T-cell (primary cell): ENCODE measurements at regions not wholly inside any gene's neighbourhood (a gene's known extent, or its start where the extent isn't known, plus 50 kb on each side); places are given as distances from the start of the nearest gene placed in this dataset.

Experiments
- ATAC-seq, 4 experiments: fragments of 200-7000 bp in 3 of 4; fragments of 150-1000 bp in 1 of 4; cut with Tn5 transposase; replicated peaks in 1 of 4; 1 replicate in 3 of 4; 2 replicates in 1 of 4; pipeline ENCODE4 v1.10.0; 2021; ENCODE audit warnings: moderate library complexity in 3 of 4, mild to moderate bottlenecking in 2 of 4, moderate number of reproducible peaks in 1 of 4
- CTCF ChIA-PET, 2 donors: fragments of 300-600 bp; sonication (Branson Sonifier 250); formaldehyde crosslinking; loops; one replicate each; lab custom pipeline; 2022; ENCODE audit warnings: antibody characterized with exemption in 2 of 2; lab: Charles Lee
- POLR2A ChIA-PET, 2 donors: fragments of 300-600 bp; sonication (Branson Sonifier 250); formaldehyde crosslinking; loops; one replicate each; lab custom pipeline; 2022; ENCODE audit warnings: antibody characterized with exemption in 2 of 2; lab: Charles Lee
- DNase-seq, 35 experiments: peaks; one replicate each; pipeline versions ENCODE4 v3.0.0 to v3.0.0-alpha.2; 2013 to 2023
- H3K27ac ChIP-seq: one replicate; pipeline ENCODE4 v1.5.1; 2013; ENCODE audit warnings: low read length
- H3K27me3 ChIP-seq, 2 experiments: replicated peaks in 1 of 2; 1 replicate in 1 of 2; 2 replicates in 1 of 2; pipeline versions ENCODE4 v1.6.1 to v1.7.0; 2013; ENCODE audit warnings: low read length in 1 of 2, mixed read lengths in 1 of 2; ENCODE audit not compliant: control insufficient read depth in 2 of 2, insufficient read depth in 2 of 2; ENCODE audit errors: extremely low read depth in 1 of 2
- H3K36me3 ChIP-seq, 2 donors: 1 replicate in 1 of 2; 2 replicates in 1 of 2; pipeline versions ENCODE4 v1.6.1 to v1.7.0; 2013; ENCODE audit warnings: low read length in 1 of 2; ENCODE audit not compliant: control insufficient read depth in 2 of 2, insufficient read depth in 1 of 2; ENCODE audit errors: extremely low read depth in 1 of 2
- H3K4me1 ChIP-seq, 2 experiments: 1 replicate in 1 of 2; 2 replicates in 1 of 2; pipeline versions ENCODE4 v1.6.1 to v1.7.0; 2013; ENCODE audit warnings: low read length in 2 of 2, mixed read lengths in 1 of 2; ENCODE audit not compliant: insufficient read depth in 2 of 2, control insufficient read depth in 1 of 2; ENCODE audit errors: extremely low read depth in 1 of 2
- H3K4me3 ChIP-seq, 2 donors: 1 replicate in 1 of 2; 2 replicates in 1 of 2; pipeline versions ENCODE4 v1.5.1 to v1.7.0; 2013; ENCODE audit warnings: mild to moderate bottlenecking in 2 of 2, low read length in 1 of 2, moderate library complexity in 1 of 2; ENCODE audit not compliant: control insufficient read depth in 1 of 2; ENCODE audit errors: extremely low read depth in 1 of 2
- H3K9me3 ChIP-seq: 2 replicates; pipeline ENCODE4 v1.7.0; 2013
- H3K27ac Mint-ChIP-seq, 2 donors: one replicate each; pipeline ENCODE4 v1.8.0; 2020 to 2021; ENCODE audit warnings: mild to moderate bottlenecking in 2 of 2, mixed read lengths in 2 of 2
- H3K27me3 Mint-ChIP-seq, 2 donors: one replicate each; pipeline ENCODE4 v1.8.0; 2021 to 2022; ENCODE audit warnings: mixed read lengths in 2 of 2
- H3K36me3 Mint-ChIP-seq: one replicate; pipeline ENCODE4 v1.8.0; 2021; ENCODE audit warnings: mixed read lengths
- H3K4me1 Mint-ChIP-seq, 3 donors: one replicate each; pipeline ENCODE4 v1.8.0; 2020 to 2022; ENCODE audit warnings: mixed read lengths in 3 of 3, mild to moderate bottlenecking in 1 of 3
- H3K4me3 Mint-ChIP-seq, 3 donors: one replicate each; pipeline ENCODE4 v1.8.0; 2020 to 2022; ENCODE audit warnings: mild to moderate bottlenecking in 3 of 3, mixed read lengths in 3 of 3, moderate library complexity in 3 of 3
- H3K9me3 Mint-ChIP-seq, 3 donors: one replicate each; pipeline ENCODE4 v1.8.0; 2020 to 2022; ENCODE audit warnings: mixed read lengths in 3 of 3
- WGBS: methylation state at CpG from one replicate; pipeline ENCODE4 v1.1.5; 2013; ENCODE audit warnings: missing lambda C conversion rate; ENCODE audit not compliant: insufficient coverage; 5-methylcytosine and 5-hydroxymethylcytosine counted together

- no peak for ATAC-seq
- no peak overlapping the region for H3K27ac ChIP-seq
- POLR2A ChIA-PET, result no interaction called here
- Mint-ChIP-seq H3K27ac (no peak overlapping the region), H3K27me3 (peaks cover 0 to 3% of the 10 kb centered on the region in 2 donors), H3K36me3 (no peaks in the 10 kb centered on the region), H3K9me3 (peaks cover 0 to 5% (median 0%) of the 10 kb centered on the region in 3 donors), H3K4me1 (no peaks in the 10 kb centered on the region), H3K4me3 (no peak overlapping the region)
- H3K27me3 ChIP-seq, result peaks cover 0 to 2% of the 10 kb centered on the region in 2 experiments
- no peaks in the 10 kb centered on the region for H3K36me3 ChIP-seq
- CTCF ChIA-PET, result no interaction called here
- H3K4me1 ChIP-seq, result no peaks in the 10 kb centered on the region
- no peaks in the 10 kb centered on the region for H3K9me3 ChIP-seq
- 86% methylated on average over 10 of the region's 12 CpGs for WGBS
- DNase-seq, result no peak
- no peak overlapping the region for H3K4me3 ChIP-seq
Measured at GRCh38 chr21:39066829-39067780, 116.1 kb downstream of the PSMG1 start.

- Histone ChIP-seq H3K27me3 (peaks cover 0 to 13% of the 10 kb centered on the region in 2 experiments), H3K4me1 (no peaks in the 10 kb centered on the region), H3K27ac (no peak overlapping the region), H3K9me3 (no peaks in the 10 kb centered on the region), H3K36me3 (no peaks in the 10 kb centered on the region), H3K4me3 (no peak overlapping the region)
- ChIA-PET CTCF (no interaction called here), POLR2A (no interaction called here)
- H3K27ac Mint-ChIP-seq, result no peak overlapping the region
- H3K4me1 Mint-ChIP-seq, result no peaks in the 10 kb centered on the region
- no peak for DNase-seq
- H3K9me3 Mint-ChIP-seq, result peaks cover 0 to 5% (median 0%) of the 10 kb centered on the region in 3 donors
- no peaks in the 10 kb centered on the region for H3K36me3 Mint-ChIP-seq
- WGBS, result no CpG with 5 or more reads among the region's 2 CpGs
- peaks cover 0 to 6% of the 10 kb centered on the region in 2 donors for H3K27me3 Mint-ChIP-seq
- ATAC-seq, result no peak
- no peak overlapping the region for H3K4me3 Mint-ChIP-seq
Measured at GRCh38 chr21:39065917-39066316, 117.3 kb downstream of the PSMG1 start.

- DNase-seq, result no peak
- Histone ChIP-seq H3K4me3 (no peak overlapping the region), H3K27me3 (peaks cover 0 to 16% of the 10 kb centered on the region in 2 experiments), H3K9me3 (no peaks in the 10 kb centered on the region), H3K36me3 (no peaks in the 10 kb centered on the region), H3K27ac (no peak overlapping the region), H3K4me1 (no peaks in the 10 kb centered on the region)
- CTCF ChIA-PET, result no interaction called here
- ATAC-seq, result no peak
- no peak overlapping the region for H3K4me3 Mint-ChIP-seq
- no peaks in the 10 kb centered on the region for H3K4me1 Mint-ChIP-seq
- no peak overlapping the region for H3K27ac Mint-ChIP-seq
- peaks cover 0 to 6% of the 10 kb centered on the region in 2 donors for H3K27me3 Mint-ChIP-seq
- peaks cover 0 to 5% (median 0%) of the 10 kb centered on the region in 3 donors for H3K9me3 Mint-ChIP-seq
- 88% methylated on average over 5 of the region's 5 CpGs for WGBS
- POLR2A ChIA-PET, result no interaction called here
- no peaks in the 10 kb centered on the region for H3K36me3 Mint-ChIP-seq
Measured at GRCh38 chr21:39064325-39065012, 118.8 kb downstream of the PSMG1 start.

GRCh38 chr21:39063517-39063916 lies 119.7 kb downstream of the PSMG1 start:
- DNase-seq (no peak), ATAC-seq (no peak)
- H3K27me3 ChIP-seq, result peaks cover 0 to 16% of the 10 kb centered on the region in 2 experiments
- Mint-ChIP-seq H3K4me1 (no peaks in the 10 kb centered on the region), H3K27me3 (peaks cover 0 to 5% of the 10 kb centered on the region in 2 donors), H3K9me3 (peaks cover 0 to 3% (median 0%) of the 10 kb centered on the region in 3 donors), H3K4me3 (no peak overlapping the region), H3K36me3 (no peaks in the 10 kb centered on the region), H3K27ac (no peak overlapping the region)
- H3K4me1 ChIP-seq, result no peaks in the 10 kb centered on the region
- POLR2A ChIA-PET, result interaction anchor here in 1 of 2 donors (0.6 kb wide), 1 partner anchor 196 kb away, joined by 6 read pairs; no protein-coding TSS in a partner anchor
- no peaks in the 10 kb centered on the region for H3K9me3 ChIP-seq
- CTCF ChIA-PET, result no interaction called here
- no peak overlapping the region for H3K27ac ChIP-seq
- no peaks in the 10 kb centered on the region for H3K36me3 ChIP-seq
- no peak overlapping the region for H3K4me3 ChIP-seq

GRCh38 chr21:39062196-39062595 lies 121.1 kb downstream of the PSMG1 start:
- Histone ChIP-seq H3K27ac (no peak overlapping the region), H3K36me3 (no peaks in the 10 kb centered on the region), H3K4me1 (no peaks in the 10 kb centered on the region), H3K4me3 (no peak overlapping the region), H3K27me3 (peaks cover 0 to 17% of the 10 kb centered on the region in 2 experiments), H3K9me3 (no peaks in the 10 kb centered on the region)
- peaks cover 1 to 10% of the 10 kb centered on the region in 2 donors for H3K27me3 Mint-ChIP-seq
- H3K4me1 Mint-ChIP-seq, result no peaks in the 10 kb centered on the region
- CTCF ChIA-PET, result no interaction called here
- no peak overlapping the region for H3K4me3 Mint-ChIP-seq
- DNase-seq, result no peak
- H3K9me3 Mint-ChIP-seq, result peaks cover 0 to 3% (median 0%) of the 10 kb centered on the region in 3 donors
- H3K36me3 Mint-ChIP-seq, result no peaks in the 10 kb centered on the region
- POLR2A ChIA-PET, result no interaction called here
- no peak overlapping the region for H3K27ac Mint-ChIP-seq
- no peak for ATAC-seq
- WGBS, result 84% methylated on average over 9 of the region's 9 CpGs

GRCh38 chr21:39061766-39062165 lies 121.5 kb downstream of the PSMG1 start:
- Histone ChIP-seq H3K27me3 (peaks cover 0 to 19% of the 10 kb centered on the region in 2 experiments), H3K36me3 (no peaks in the 10 kb centered on the region), H3K27ac (no peak overlapping the region), H3K4me3 (no peak overlapping the region), H3K4me1 (no peaks in the 10 kb centered on the region), H3K9me3 (no peaks in the 10 kb centered on the region)
- CTCF ChIA-PET, result no interaction called here
- DNase-seq (no peak), ATAC-seq (no peak)
- POLR2A ChIA-PET, result no interaction called here
- peaks cover 5 to 14% of the 10 kb centered on the region in 2 donors for H3K27me3 Mint-ChIP-seq
- H3K27ac Mint-ChIP-seq, result no peak overlapping the region
- H3K9me3 Mint-ChIP-seq, result peaks cover 0 to 3% (median 0%) of the 10 kb centered on the region in 3 donors
- no peak overlapping the region for H3K4me3 Mint-ChIP-seq
- H3K36me3 Mint-ChIP-seq, result no peaks in the 10 kb centered on the region
- H3K4me1 Mint-ChIP-seq, result no peaks in the 10 kb centered on the region
- WGBS, result 92% methylated on average over 9 of the region's 10 CpGs
